ENCODE measurements at regions not wholly inside any gene's neighbourhood (a gene's known extent, or its start where the extent isn't known, plus 50 kb on each side); places are given as distances from the start of the nearest gene placed in this dataset.

- DNase-seq (ENCODE audit: low spot score), result no peak
Measured at GRCh38 chr9:29701971-29702370, 2128.7 kb upstream of the C9orf72 start.

GRCh38 chr9:29714860-29715259 is 2141.6 kb upstream of the C9orf72 start:
- DNase-seq (ENCODE audit: low spot score), result no peak

- DNase-seq (ENCODE audit: low spot score), result no peak
Measured at GRCh38 chr9:29717631-29718030, 2144.3 kb upstream of the C9orf72 start.

- no peak for DNase-seq (ENCODE audit: low spot score)
Measured at GRCh38 chr9:29730163-29730562, 2156.9 kb upstream of the C9orf72 start.

- no peak for DNase-seq (ENCODE audit: low spot score)
Measured at GRCh38 chr9:29740518-29740917, 2167.2 kb upstream of the C9orf72 start.

GRCh38 chr9:29741169-29741568 is 2167.9 kb upstream of the C9orf72 start:
- no peak for DNase-seq (ENCODE audit: low spot score)

- DNase-seq (ENCODE audit: low spot score), result no peak
Measured at GRCh38 chr9:29750062-29750461, 2176.8 kb upstream of the C9orf72 start.

GRCh38 chr9:29751226-29751625 is 2177.9 kb upstream of the C9orf72 start:
- DNase-seq (ENCODE audit: low spot score), result no peak

GRCh38 chr9:29753638-29754037 is 2180.4 kb upstream of the C9orf72 start:
- DNase-seq (ENCODE audit: low spot score), result no peak

- no peak for DNase-seq (ENCODE audit: low spot score)
Measured at GRCh38 chr9:29769019-29769418, 2195.7 kb upstream of the C9orf72 start.

GRCh38 chr9:29773676-29774075 is 2200.4 kb upstream of the C9orf72 start:
- DNase-seq (ENCODE audit: low spot score), result no peak

GRCh38 chr9:29775491-29775890 is 2202.2 kb upstream of the C9orf72 start:
- no peak for DNase-seq (ENCODE audit: low spot score)

- DNase-seq (ENCODE audit: low spot score), result no peak
Measured at GRCh38 chr9:29778281-29778849, 2205.1 kb upstream of the C9orf72 start.

- DNase-seq (ENCODE audit: low spot score), result no peak
Measured at GRCh38 chr9:29793970-29794369, 2220.7 kb upstream of the C9orf72 start.

- no peak for DNase-seq (ENCODE audit: low spot score)
Measured at GRCh38 chr9:29796291-29796952, 2223.1 kb upstream of the C9orf72 start.

GRCh38 chr9:29798599-29798998 is 2225.3 kb upstream of the C9orf72 start:
- no peak for DNase-seq (ENCODE audit: low spot score)

- DNase-seq (ENCODE audit: low spot score), result no peak
Measured at GRCh38 chr9:29799227-29799626, 2225.9 kb upstream of the C9orf72 start.

- no peak for DNase-seq (ENCODE audit: low spot score)
Measured at GRCh38 chr9:29800821-29801220, 2227.5 kb upstream of the C9orf72 start.

GRCh38 chr9:29802454-29802853 is 2229.2 kb upstream of the C9orf72 start:
- DNase-seq (ENCODE audit: low spot score), result no peak

GRCh38 chr9:29806937-29807618 is 2233.8 kb upstream of the C9orf72 start:
- DNase-seq (ENCODE audit: low spot score), result no peak

GRCh38 chr9:29816954-29817703 is 2243.8 kb upstream of the C9orf72 start:
- DNase-seq (ENCODE audit: low spot score), result no peak

GRCh38 chr9:29822458-29822857 is 2249.2 kb upstream of the C9orf72 start:
- no peak for DNase-seq (ENCODE audit: low spot score)

- DNase-seq (ENCODE audit: low spot score), result no peak
Measured at GRCh38 chr9:29826421-29826820, 2253.1 kb upstream of the C9orf72 start.

Measured in AG08396 (cell line).